GM12878 (cell line): ENCODE measurements at regions not wholly inside any gene's neighbourhood (a gene's known extent, or its start where the extent isn't known, plus 50 kb on each side); places are given as distances from the start of the nearest gene placed in this dataset.

ENCODE experiments used
- ATAC-seq: fragments of 200-7000 bp; cut with Tn5 transposase; 3 replicates; pipeline ENCODE4 v1.9.1; 2020; ENCODE audit warnings: mild to moderate bottlenecking, moderate library complexity
- BruUV-seq: library from RNA; stranded (reverse); fragments of 400-500 nt; replicated peaks from 2 replicates; lab custom pipeline; 2021; lab: Mats Ljungman, UMichigan
- CTCF ChIA-PET: fragments of 300-600 bp; sonication (Branson Sonifier 250); formaldehyde crosslinking; extraction: SDS; loops from one replicate; lab custom pipeline; 2021; ENCODE audit warnings: inconsistent platforms; lab: Yijun Ruan, JAX
- POLR2A ChIA-PET: fragments of 350-600 bp; formaldehyde crosslinking; extraction: SDS; loops from one replicate; lab custom pipeline; 2021; ENCODE audit warnings: inconsistent platforms; lab: Charles Lee
- RAD21 ChIA-PET: fragments of 300-600 bp; sonication (Branson Sonifier 250); formaldehyde crosslinking; loops from one replicate; lab custom pipeline; 2023; ENCODE audit warnings: antibody characterized with exemption; ENCODE audit not compliant: unreplicated experiment; lab: Charles Lee
- SMC1A ChIA-PET: fragments of 300-600 bp; sonication (Branson Sonifier 250); formaldehyde crosslinking; loops from one replicate; lab custom pipeline; 2023; ENCODE audit not compliant: unreplicated experiment, uncharacterized antibody; lab: Charles Lee
- DNase-seq: peaks from one replicate; pipeline ENCODE4 v3.0.0-alpha.2; 2011; ENCODE audit warnings: low read depth, low spot score
- FAIRE-seq: peaks from 3 replicates; lab custom pipeline; 2011; peaks lifted over from hg19 to GRCh38; lab: Jason Lieb, UNC
- H2AFZ ChIP-seq: 2 replicates; pipeline ENCODE4 v1.6.0; 2011; ENCODE audit warnings: low read depth, low read length, control low read depth; ENCODE audit not compliant: control insufficient read depth
- H3K27ac ChIP-seq: 2 replicates; pipeline ENCODE4 v1.5.1; 2011; ENCODE audit warnings: control low read depth; ENCODE audit not compliant: control insufficient read depth, insufficient read depth
- H3K27me3 ChIP-seq, 2 experiments: replicated peaks in 1 of 2; 2 replicates each; pipeline versions ENCODE4 v1.6.0 to v1.6.1; 2011; ENCODE audit warnings: low read length in 1 of 2; ENCODE audit not compliant: control insufficient read depth in 2 of 2, insufficient read depth in 2 of 2
- H3K36me3 ChIP-seq, 2 experiments: 2 replicates each; pipeline ENCODE4 v1.5.1; 2011; ENCODE audit warnings: low read length in 1 of 2; ENCODE audit not compliant: control insufficient read depth in 2 of 2, insufficient read depth in 2 of 2
- H3K4me1 ChIP-seq: 2 replicates; pipeline ENCODE4 v1.6.1; 2011; ENCODE audit warnings: mild to moderate bottlenecking, low read length, moderate library complexity, mixed read lengths; ENCODE audit not compliant: control insufficient read depth, insufficient read depth
- H3K4me2 ChIP-seq: 2 replicates; pipeline ENCODE4 v1.6.0; 2011; ENCODE audit warnings: control low read depth; ENCODE audit not compliant: control insufficient read depth, insufficient read depth
- H3K4me3 ChIP-seq: fragments of 200-600 bp; sonication (generic); 2 replicates; pipeline ENCODE4 v1.5.1; 2016
- H3K79me2 ChIP-seq: 2 replicates; pipeline ENCODE4 v1.6.0; 2011; ENCODE audit warnings: low read length; ENCODE audit not compliant: control insufficient read depth, insufficient read depth
- H3K9ac ChIP-seq: 2 replicates; pipeline ENCODE4 v1.8.0; 2011; ENCODE audit warnings: low read length, control low read depth, mixed read lengths; ENCODE audit not compliant: control insufficient read depth, insufficient read depth
- H3K9me3 ChIP-seq: replicated peaks from 3 replicates; pipeline ENCODE4 v1.5.1; 2011; ENCODE audit warnings: mild to moderate bottlenecking, low read length; ENCODE audit not compliant: control insufficient read depth, insufficient read depth
- H4K20me1 ChIP-seq: 2 replicates; pipeline ENCODE4 v1.6.0; 2011; ENCODE audit not compliant: control insufficient read depth, insufficient read depth
- ELK1 ChIP-seq: IDR thresholded peaks from 2 replicates; pipeline ENCODE4 v1.6.1; 2012; ENCODE audit warnings: low read depth, low read length, improper control_type of control experiment
- EP300 ChIP-seq, 2 experiments: fragments of 150-350 bp in 1 of 2; IDR thresholded peaks; 2 replicates each; pipeline ENCODE4 v1.6.1; 2011 to 2012; ENCODE audit warnings: low read depth in 2 of 2, low read length in 2 of 2, borderline replicate concordance in 1 of 2, improper control_type of control experiment in 1 of 2, inconsistent platforms in 1 of 2; ENCODE audit not compliant: control insufficient read depth in 1 of 2
- FOXM1 ChIP-seq: IDR thresholded peaks from 2 replicates; pipeline ENCODE4 v1.6.1; 2012; ENCODE audit warnings: low read depth, mild to moderate bottlenecking, inconsistent platforms, low read length, moderate library complexity
- HDAC6 ChIP-seq: fragments of 200-600 bp; sonication (generic); IDR thresholded peaks from one replicate; pipeline ENCODE4 v1.8.0; 2017; ENCODE audit warnings: antibody characterized with exemption; ENCODE audit not compliant: unreplicated experiment
- HSF1 ChIP-seq: fragments of 150-350 bp; IDR thresholded peaks from 2 replicates; pipeline ENCODE4 v1.6.1; 2014; ENCODE audit warnings: mild to moderate bottlenecking, low read depth, low read length
- IRF4 ChIP-seq: IDR thresholded peaks from 2 replicates; pipeline ENCODE4 v1.6.1; 2011; ENCODE audit warnings: low read depth, low read length
- RAD21 ChIP-seq: IDR thresholded peaks from 2 replicates; pipeline ENCODE4 v1.6.1; 2011; ENCODE audit warnings: mild to moderate bottlenecking, low read depth, low read length, moderate library complexity; ENCODE audit not compliant: insufficient read depth
- SMAD5 ChIP-seq: IDR thresholded peaks from 2 replicates; pipeline ENCODE4 v1.6.1; 2016; ENCODE audit warnings: antibody characterized with exemption, low read depth
- SREBF1 ChIP-seq: IDR thresholded peaks from 2 replicates; pipeline ENCODE4 v1.6.1; 2012; ENCODE audit warnings: mild to moderate bottlenecking, low read length
- STAT3 ChIP-seq: IDR thresholded peaks from 2 replicates; pipeline ENCODE4 v1.6.1; 2011; ENCODE audit warnings: low read depth, low read length, improper control_type of control experiment
- TAF1 ChIP-seq: IDR thresholded peaks from 2 replicates; pipeline ENCODE4 v1.6.1; 2011; ENCODE audit warnings: mild to moderate bottlenecking, low read depth, low read length, borderline replicate concordance
- ZBTB33 ChIP-seq: fragments of 450-650 bp; IDR thresholded peaks from 2 replicates; pipeline ENCODE4 v1.6.1; 2017; ENCODE audit warnings: mild to moderate bottlenecking
- ZNF217 ChIP-seq: fragments of 450-650 bp; IDR thresholded peaks from 2 replicates; pipeline ENCODE4 v1.6.1; 2017; ENCODE audit warnings: antibody characterized with exemption, mild to moderate bottlenecking
- ZNF274 ChIP-seq: IDR thresholded peaks from one replicate; pipeline ENCODE4 v1.8.0; 2011; ENCODE audit not compliant: insufficient read length, insufficient read depth
- ZNF384 ChIP-seq: IDR thresholded peaks from 2 replicates; pipeline ENCODE4 v1.6.1; 2012; ENCODE audit warnings: low read depth, mild to moderate bottlenecking, low read length, improper control_type of control experiment, borderline replicate concordance
- WGBS: methylation state at CpG from one replicate; pipeline ENCODE4 v1.1.6; 2016; ENCODE audit warnings: low lambda C conversion rate; ENCODE audit not compliant: insufficient replicate concordance, insufficient coverage; ENCODE audit errors: missing lambda C conversion rate; 5-methylcytosine and 5-hydroxymethylcytosine counted together
- in situ Hi-C: fragments of 300-500 bp; cut with MboI; formaldehyde crosslinking; loops from 9 replicates; pipeline ENCODE4 v1.14.3; 2018; ENCODE audit warnings: mixed read lengths
- intact Hi-C: fragments of 100-400 bp; cut with micrococcal nuclease; formaldehyde crosslinking; loops from one replicate; pipeline ENCODE4 v1.14.2; 2022; ENCODE audit not compliant: unreplicated experiment

DNA sequence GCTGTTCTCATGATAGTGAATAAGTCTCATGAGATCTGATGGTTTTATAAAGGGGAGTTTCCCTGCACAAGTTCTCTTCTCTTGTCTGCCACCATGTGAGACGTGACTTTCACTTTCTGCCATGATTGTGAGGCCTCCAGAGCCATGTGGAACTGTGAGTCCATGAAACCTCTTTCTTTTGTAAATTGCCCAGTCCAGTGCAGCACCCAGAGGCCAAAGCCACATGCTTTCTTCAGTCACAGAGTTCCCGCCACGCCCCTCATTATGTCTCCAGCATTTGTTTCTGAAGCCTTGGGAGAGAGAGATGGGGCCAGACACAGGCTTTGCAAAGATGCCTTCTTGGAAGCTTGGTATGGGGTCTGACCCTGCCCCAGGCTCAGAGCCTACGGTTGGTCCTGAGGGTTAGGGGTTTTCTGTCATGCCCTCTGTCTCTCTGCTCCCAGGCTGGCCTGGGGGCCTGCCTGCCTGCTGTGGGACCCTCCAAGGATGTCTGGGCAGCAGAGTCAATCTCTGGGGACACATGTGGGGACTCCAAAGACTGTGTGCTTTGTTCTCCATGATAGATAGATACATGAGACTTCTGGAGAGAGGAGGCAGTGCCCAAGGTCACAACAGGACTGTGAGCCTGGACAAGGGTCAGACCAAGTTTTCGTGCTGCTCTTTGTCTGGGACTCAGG is 114.1 kb upstream of the PRMT8 start (continued):
- no peak for TF ChIP-seq HSF1
- TF ChIP-seq SMAD5 = no peak
- no peak for TF ChIP-seq HDAC6
- TF ChIP-seq ZNF384 = no peak
- TF ChIP-seq ZBTB33 = no peak
- no peak for TF ChIP-seq ELK1

DNA sequence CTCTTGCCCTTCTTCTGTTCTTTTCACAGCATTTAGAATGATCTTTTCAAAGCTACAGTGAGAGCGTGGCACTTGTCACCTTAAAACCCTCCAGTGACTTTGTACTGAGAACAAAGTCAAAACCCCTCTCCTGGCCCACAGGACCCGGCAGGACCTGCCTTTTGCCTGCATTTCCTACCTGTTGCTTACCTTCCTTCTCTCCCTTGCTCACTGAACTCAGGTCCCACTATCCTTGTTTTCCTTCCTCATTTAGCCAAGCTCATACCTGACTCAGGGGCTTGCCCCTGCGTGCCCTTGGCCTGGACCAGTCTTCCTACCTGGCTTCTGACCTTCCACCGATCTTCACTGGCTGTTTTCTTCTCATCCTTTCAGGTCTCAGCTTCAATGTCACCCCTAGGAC is 112.3 kb upstream of the PRMT8 start:
- ATAC-seq (no peak), DNase-seq (no peak), FAIRE-seq (no peak)
- no peak overlapping the region for H3K9ac ChIP-seq
- ChIA-PET RAD21 (no interaction called here), SMC1A (no interaction called here), CTCF (no interaction called here), POLR2A (no interaction called here)
- no peak overlapping the region for H3K27ac ChIP-seq
- no peak overlapping the region for H3K4me2 ChIP-seq
- no peaks in the 10 kb centered on the region for H3K4me1 ChIP-seq
- H4K20me1 ChIP-seq = no peaks in the 10 kb centered on the region
- H3K4me3 ChIP-seq = no peak overlapping the region
- BruUV-seq = no TSS peak
- H3K79me2 ChIP-seq = no peaks in the 10 kb centered on the region
- no peak overlapping the region for H2AFZ ChIP-seq
- no peaks in the 10 kb centered on the region for H3K36me3 ChIP-seq
- in situ Hi-C loops = no loop called here
- intact Hi-C loops = no loop called here
- H3K27me3 ChIP-seq = no peaks in the 10 kb centered on the region
- 7% methylated on average over 4 of the region's 4 CpGs for WGBS
- H3K9me3 ChIP-seq = peaks cover 2% of the 10 kb centered on the region; the same call in 1 of the 3 replicates
- TF ChIP-seq EP300 (IDR thresholded peaks at IDR 0.05; ENCODE audit: borderline replicate concordance in 1 of 2, control insufficient read depth in 1 of 2, low read depth in 2 of 2, low read length in 2 of 2) (no peak), STAT3 (no peak), FOXM1 (no peak), TAF1 (no peak), HSF1 (no peak), IRF4 (no peak), ZBTB33 (no peak), RAD21 (no peak), ZNF217 (no peak), ZNF274 (no peak), SREBF1 (no peak)
